ENCODE measurements at regions not wholly inside any gene's neighbourhood (a gene's known extent, or its start where the extent isn't known, plus 50 kb on each side); places are given as distances from the start of the nearest gene placed in this dataset.

- TF ChIP-seq CTCF (IDR thresholded peaks at IDR 0.05) (no peak), POLR2A (IDR thresholded peaks at IDR 0.05) (no peak)
Measured at GRCh38 chrX:13188731-13189309, 131.0 kb downstream of the ATXN3L start.

Measured in gastroesophageal sphincter (tissue), 3 donors.